GF-D8 (cell line): ENCODE measurements at regions not wholly inside any gene's neighbourhood (a gene's known extent, or its start where the extent isn't known, plus 50 kb on each side); places are given as distances from the start of the nearest gene placed in this dataset.
"Not testable (repeated sequence)": the region's sequence is repeated elsewhere in the genome, so short reads cannot be mapped to it uniquely, and the experiment has no call there.

Source experiments
- DNase-seq: peaks from one replicate; lab custom pipeline; 2025; lab: John Stamatoyannopoulos, UW

DNA sequence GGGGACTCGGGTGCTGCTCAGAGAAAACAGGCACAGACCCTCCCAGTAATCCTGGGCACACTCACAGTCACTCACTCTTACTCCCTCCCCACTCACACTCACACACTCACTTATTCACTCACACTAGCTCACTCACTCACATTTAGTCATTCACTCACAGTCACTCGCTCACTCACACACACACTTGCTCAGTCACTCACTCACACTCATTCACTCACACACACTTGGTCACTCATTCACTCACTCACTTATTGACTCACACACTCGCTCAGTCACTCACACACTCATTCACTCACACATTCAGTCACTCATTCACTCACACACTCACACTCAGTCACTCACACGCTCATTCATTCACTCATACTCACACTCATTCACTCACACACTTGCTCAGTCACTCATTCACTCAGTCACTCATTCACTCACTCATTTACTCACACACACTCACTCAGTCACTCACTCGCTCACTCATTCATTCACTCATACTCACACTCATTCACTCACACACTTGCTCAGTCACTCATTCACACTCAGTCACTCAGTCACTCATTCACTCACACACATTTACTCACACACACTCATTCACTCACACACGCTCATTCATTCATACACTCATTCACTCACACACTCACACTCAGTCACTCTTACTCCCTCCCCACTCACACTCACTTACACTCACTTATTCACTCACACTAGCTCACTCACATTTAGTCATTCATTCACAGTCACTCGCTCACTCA, 164.2 kb upstream of the C1orf174 start:
- no peak for DNase-seq

DNA sequence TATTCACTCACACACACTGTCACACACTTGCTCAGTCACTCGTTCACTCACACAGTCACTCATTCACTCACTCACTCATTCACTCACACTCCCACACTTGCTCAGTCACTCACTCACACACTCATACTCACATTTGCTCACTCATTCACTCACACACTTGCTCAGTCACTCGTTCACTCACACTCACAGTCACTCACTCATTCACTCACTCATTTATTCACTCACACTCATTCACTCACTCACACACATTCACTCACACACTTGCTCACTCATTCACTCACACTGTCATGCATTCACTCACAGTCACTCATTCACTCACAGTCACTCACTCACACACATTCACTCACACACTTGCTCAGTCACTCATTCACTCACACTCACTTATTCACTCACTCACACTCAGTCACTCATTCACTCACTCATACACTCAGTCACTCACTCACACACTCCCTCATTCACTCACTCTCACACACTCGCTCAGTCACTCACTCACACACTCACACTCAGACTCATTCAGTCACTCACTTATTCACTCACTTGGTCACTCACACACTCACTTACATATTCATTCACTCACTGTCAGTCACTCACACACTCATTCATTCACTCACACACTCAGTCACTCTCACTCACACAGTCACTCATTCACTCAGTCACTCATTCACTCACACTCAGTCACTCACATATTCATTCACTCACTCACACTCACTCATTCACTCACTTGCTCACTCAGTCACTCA, 167.0 kb upstream of the C1orf174 start:
- DNase-seq = no peak

DNA sequence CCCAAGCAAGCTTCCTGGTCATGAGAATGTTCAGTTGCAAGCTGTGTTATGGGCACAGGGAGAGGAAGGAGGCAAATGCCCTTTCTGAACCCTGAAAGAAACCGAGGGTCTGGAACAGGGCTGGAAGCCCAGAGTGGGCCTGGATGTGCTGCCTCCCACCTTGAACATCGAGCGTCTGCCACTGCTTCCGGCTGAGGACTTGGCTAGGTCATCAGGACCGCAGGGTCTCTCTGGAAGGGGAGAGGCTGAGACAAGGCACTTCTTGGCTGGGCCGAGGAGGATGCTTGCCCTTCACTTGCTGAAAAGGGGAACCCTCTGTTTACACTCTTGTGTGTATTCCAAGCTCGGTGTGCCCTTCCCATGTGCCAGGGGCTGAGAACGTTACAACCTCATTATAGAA, 168.0 kb upstream of the C1orf174 start:
- DNase-seq = no peak

DNA sequence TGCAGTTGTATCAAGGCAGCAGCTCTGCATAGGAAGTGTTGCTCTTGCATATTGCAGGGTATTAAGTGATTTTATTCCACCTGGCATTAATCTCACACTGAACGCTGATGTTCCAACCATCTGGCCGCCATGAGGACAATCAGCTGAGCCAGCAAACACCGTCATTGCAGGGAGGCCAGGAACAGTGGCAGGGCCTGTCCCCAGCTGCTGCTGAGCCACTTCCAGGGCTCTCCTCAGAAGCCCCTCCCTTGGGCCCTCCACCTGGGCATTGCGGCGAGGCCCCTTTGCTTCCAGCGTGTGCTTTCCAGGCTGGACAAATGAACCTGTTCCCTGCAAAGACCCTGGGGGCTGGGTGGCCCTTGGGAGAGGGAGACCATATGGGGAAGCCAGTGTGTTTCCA, 171.6 kb upstream of the C1orf174 start:
- no peak for DNase-seq

DNA sequence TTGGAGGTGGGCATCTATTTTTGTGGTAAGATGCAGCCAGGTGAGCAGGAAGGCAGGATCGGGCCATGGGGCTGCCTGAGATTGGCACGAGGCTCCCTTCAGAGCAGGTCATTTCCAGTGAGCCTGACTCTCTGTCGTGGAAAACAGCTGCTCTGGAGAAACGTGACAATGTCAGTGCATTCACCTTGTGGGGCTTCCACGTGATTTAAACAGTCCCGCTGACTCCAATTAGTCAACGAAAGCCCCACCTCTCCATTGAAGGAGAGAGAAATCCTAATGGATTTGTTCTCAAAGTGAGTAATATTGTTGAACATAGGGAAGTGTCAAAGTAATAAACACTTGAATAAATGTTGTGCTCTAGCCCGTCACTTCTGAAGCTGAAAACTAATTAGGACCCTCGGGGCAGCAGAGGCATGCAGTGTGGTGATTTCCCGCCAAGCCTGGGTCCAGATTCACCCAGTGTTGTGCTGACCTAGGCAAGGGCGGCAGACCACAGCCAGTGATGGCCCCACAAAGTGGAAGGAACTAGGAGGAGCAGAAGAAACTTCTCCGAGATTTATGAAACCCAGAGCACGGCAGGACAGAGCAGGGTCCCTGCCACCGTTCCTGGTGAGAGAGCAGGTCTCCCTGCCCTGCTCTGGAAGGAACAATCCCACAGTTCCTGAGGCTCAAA, 172.5 kb upstream of the C1orf174 start:
- no peak for DNase-seq

DNA sequence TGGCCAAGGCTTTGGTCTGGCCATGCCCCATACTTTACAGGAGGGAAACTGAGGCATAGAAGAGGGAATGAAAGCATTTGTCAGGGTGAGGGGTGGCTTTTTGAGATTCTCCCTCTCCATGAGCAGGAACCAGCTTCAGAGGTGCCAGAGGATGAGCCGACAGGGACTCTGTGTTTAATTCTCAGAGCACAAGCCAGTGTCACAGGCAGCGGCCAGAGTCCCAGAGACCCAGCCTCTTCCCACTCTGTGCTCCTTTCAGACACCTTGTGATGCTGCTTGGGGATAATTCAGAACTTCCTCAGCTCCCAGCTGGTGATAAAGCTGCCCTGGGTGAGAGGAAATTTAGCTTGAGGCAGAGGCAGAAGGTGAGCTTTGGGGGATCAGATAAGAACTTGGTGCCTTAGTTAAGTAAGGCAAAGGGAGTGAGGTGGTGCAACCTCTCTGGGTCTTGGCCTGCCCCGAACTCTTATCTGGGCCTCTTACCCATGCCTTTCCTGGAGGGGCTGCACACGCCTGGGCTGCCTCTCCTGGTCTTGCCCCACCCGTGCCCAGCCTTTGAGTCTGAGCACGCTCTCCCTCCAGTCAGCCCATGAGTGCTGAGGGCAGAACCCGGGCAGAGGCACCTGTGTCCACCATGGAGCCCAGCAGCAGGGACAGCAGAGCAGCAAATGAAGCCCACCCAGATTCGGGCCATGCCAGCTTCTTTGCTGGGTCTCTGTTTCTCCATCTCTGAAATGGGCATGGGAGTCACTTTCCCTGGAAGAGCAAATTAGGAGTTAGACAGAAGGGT, 175.6 kb upstream of the C1orf174 start:
- DNase-seq = no peak

DNA sequence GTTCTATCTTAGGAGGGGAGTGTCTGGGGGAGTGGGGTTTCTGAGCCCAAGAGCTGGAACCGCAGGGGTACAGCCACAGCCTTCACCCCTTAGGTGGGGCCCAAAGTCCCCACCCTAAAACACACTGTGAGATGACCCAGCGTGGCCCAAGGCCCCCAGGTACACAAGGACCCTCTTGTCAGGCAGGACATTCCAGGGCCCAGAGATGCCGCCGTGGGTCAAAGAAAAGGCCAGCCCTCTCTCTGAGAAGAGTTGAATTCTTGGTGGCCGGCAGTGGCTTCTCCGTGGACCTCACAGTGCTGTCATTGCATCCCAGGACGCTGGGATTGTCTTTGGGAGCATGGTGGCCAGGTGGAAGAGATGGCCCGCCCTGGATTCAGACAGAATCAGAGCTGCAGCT, 176.3 kb upstream of the C1orf174 start:
- no peak for DNase-seq

DNA sequence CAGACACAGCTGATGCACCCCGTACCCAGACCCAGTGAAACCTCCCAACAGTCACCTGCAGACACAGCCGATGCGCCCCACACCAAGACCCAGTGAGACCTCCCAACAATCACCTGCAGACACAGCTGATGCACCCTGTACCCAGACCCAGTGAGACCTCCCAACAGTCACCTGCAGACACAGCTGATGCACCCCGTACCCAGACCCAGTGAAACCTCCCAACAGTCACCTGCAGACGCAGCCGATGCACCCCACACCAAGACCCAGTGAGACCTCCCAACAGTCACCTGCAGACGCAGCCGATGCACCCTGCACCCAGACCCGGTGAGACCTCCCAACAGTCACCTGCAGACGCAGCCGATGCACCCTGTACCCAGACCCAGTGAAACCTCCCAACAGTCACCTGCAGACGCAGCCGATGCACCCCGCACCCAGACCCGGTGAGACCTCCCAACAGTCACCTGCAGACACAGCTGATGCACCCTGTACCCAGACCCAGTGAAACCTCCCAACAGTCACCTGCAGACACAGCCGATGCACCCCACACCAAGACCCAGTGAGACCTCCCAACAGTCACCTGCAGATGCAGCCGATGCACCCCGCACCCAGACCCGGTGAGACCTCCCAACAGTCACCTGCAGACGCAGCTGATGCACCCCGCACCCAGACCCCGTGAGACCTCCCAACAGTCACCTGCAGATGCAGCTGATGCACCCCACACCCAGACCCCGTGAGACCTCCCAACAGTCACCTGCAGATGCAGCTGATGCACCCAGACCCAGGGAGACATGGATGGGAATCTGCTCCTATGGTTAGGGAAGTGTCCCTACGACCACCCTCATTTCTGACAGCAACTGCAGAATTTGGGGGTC, 178.3 kb upstream of the C1orf174 start:
- DNase-seq = not testable (repeated sequence)

DNA sequence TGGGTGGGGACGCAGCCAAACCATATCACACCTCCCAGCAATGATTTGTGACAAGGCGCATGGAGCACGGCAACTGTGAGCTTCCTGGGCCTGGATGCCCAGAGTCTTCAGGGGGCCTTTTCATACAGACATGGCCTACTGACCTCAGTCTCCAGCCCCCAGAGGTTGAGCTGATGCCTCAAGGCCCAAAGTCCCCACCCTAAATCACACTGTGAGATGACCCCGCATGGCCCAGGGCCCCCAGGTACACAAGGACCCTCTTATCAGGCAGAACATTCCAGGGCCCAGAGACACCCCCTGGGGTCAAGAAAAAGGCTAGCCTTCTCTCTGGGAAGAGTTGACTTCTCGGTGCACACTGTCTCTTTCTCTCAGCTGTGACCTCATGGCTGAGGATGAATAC, 179.7 kb upstream of the C1orf174 start:
- no peak for DNase-seq

DNA sequence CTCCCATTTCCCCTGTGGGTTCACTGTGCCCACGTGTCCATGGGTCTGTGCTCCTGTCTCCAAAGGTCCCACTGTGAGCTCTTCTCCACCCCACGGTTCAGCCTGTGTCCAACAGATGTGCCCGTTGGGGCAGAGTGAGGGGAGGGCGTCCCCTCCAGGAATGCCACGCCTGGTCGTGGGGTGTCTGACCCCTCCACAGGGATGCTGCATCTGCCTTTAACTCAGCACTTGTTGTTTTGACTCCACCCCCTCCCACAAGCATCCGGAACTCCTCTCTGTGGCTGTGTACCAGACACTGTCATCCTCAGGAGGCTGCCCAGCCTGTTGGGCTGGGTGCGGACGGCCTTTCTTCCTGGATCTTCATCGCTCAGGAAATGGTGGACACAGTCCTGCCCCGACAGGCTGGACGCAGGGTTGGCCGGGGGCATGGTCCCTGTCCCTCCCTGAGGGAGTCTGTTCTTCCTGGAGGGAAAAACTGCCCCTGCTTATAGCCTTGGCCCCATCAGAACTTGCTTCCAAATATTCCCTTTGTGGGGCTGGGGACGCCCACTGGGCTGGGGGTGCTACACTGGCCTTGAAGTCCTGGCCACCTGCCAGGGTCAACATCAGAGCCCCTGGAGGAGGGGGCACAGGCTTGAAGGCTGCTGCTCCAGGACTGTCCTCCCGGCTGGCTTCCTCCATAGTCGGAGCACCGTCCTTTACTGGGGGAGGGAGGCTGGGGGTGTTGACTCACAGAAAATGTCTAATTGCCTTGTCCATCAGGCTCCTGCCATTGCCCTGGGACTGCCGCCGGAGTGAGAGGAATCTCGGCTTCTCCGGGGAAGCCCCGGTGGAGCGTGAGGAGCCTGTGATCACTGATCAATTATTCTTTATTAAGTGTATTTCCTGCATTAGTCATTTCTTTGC, 182.0 kb upstream of the C1orf174 start:
- DNase-seq = no peak

DNA sequence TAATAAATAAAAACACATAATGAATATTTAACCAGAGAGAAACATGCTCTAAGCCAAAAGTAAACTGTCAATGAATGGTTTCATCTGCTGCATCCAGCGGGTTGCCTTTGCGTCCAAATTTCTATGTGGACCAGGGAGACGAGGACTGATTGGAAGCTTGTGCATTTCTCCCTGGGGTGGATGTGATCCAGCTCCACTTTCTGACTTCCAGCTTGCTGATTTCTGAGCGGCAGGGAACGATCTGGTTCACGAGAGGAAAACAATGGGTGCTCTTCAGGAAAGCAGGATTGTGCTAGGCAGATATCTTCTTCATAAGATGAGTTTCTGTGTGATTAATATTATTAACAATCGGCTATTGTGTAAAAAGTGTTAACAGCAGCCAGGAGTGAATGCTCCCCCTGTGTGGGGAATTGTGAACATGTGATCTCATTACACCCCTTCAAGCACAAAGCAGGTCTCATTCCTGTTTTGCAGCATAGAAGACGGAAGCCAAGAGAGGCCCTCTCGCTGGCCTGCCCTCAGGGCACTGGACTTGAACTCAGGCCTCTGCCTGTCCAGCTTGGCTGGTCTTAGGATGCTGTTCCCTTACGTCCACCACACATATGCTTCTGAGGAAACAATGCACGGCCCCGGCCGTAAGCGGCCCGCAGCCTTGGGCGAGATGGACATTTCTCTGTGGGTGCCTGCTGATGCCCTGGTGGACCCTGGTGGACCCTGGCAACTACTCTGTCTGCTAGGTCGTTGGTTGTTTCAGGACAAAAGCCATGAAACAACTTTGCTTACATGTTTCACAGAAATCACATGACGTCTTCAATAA, 183.4 kb upstream of the C1orf174 start:
- DNase-seq = no peak

DNA sequence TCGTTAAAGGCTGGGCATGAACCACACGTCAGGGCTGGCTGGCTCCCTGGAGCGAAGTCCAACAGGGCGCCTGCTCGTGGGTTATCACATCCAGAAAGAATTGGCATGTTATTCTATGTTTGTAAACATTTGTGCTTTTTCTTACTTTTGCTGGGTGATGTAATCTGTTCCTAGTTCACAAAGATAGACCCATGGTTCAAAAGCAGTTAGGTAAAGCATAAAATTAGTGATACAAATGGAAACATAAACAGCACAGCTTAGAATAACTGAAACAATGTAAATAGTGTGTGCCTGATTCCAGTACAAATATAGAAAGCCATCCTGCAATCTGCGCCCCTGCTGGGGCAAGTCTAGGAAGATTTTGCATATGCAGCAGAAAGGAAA, 184.0 kb upstream of the C1orf174 start:
- no peak for DNase-seq

DNA sequence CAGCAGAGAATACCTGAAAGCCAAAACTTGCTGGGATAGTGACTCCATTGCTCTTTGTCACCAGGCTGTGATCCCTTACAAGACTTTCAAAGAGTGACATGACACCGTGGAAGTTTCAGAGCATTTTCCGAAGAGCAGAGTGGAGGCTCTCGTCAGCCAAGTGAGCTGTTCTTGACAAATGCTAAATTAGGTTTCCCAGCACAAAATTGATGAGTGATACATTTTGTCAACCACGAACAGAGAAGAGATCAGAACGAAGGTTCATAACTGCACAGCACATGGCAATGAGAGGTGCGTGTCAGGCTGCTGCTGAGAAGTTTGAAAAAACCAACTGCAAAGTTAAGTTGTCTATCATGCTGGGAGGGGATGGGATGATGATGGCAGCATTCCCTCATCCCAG, 184.4 kb upstream of the C1orf174 start:
- DNase-seq = no peak

DNA sequence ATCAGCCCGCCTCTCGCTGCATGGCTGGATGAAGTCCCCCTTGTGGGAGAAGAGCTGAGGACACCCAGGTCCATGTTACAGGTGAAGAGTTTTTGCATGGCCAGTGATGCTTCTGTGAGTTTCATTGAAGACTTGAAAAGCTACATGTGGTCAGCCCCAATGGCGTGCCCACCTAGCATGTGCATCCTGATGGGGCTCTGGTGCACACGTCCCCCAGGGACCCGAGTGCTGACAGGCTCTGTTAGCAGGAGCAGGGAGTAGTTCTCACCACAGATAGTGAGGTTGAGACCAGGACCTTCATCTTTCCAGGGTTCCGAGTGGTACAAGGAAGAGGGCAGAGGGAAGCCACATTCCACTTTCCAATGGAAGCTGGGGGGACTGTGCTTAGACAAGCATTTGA, 184.8 kb upstream of the C1orf174 start:
- no peak for DNase-seq

DNA sequence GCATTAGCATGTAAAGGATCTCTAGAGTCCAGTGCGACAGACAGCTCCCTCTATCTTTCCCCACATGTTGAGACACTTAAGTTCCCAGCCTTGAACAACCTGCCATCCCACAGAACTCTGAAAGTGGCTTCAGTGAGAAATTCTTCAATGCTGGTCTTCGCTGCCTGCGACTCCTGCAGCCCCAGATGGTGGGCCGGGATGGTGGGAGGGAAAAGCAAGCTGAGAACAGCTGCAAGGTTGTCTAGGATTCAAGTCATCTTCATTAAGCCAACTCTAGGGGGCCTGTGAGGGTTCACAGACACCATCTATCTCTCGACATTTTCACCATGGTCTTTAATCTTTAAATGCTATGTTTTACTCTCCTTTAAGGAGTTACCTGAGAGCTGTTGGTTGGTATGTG, 185.5 kb upstream of the C1orf174 start:
- DNase-seq = no peak

DNA sequence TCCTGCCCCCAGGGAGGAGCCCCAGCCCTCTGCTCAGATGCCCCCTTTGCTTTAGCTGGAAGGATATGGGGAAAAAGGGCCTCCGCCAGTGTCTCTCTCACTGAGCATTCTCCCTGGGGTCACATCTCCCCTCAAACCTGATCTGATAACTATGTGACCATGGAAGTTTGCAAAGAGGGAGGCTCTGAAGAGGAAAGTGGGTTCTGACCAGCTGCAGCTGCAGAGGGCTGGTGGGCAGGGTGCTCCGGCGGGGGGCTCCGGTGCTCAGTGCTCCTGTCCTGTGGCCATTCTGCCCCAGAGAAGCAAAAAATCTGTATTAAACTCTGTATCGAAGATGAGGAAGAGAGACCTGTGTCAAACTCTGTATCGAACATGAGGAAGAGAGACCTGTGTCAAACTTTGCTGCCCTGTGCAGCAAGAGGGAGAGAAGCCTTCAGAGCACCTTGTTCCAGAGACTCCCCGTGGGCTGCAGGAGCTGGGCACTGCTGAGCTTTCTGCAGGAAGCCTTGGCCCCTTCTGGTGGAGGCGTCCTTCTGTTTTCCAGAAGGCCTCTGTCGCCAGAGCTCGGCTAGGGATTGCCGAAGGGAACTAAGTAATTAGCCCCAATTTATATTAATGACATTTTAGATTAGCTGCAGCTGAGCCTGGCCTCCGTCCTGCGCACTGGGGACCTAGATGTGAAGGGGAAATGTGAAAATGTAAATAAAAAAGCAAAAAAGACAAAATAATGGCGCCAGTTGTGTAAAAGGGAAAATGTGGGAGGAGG, 186.2 kb upstream of the C1orf174 start:
- DNase-seq = no peak

DNA sequence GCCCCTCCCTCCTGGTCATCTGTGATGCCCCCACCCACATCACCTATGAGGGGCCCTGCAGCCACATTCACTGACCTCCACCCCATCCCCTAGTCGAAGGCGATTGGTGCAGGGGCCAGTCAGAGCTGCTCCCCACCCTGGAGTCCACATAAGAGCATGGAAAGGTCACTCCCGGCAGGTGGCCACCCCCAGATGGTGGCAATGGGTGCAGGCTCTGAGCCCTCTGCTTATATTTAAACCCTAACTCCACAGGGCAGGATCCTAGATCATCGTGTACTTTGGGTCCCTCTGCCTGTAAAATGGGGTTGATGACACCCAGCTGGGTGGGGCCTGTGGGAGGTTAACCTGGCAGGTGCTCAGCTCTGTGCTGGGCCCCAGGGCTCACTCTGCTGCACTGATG, 186.8 kb upstream of the C1orf174 start:
- no peak for DNase-seq

DNA sequence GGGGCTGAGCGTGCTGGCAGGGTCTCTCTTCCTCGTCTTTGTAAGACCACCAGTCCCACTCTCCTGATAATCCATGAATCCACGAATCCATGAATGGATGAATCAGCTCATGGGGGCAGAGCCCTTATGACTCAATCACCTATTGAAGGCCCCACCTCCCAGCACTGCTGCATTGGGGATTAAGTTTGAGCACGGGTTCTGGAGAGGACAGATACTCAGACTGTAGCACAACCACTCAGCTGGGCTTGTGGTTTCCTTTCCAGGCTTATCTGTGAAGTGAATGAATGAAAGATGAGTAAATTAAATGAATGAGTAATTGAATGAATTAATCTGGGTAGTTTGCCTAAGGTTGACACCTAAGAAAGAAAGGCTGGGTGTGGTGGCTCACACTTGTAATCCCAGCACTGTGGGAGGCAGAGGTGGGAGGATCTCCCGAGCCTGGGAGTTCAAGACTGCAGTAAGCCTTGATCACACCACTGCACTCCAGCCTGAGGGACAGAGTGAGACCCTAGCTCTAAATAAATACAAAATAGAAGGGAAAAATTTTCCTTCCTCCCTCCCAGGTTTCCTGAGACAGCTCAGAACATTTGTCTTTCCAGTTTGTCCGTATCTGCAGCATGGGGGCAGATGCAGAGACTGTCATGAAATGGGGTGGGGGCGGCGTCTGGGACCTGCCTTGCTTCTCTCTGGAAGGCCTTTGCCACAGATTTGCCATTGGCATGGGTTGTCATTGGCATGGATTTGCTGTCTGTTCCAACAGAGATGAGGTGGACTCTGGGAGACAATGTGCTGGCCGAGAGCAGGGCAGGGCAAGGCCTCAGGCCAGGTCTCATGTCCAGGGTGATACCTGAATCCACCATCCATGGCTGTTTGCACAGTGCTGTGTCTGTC, 187.7 kb upstream of the C1orf174 start:
- no peak for DNase-seq
